Dendritic cell treated with granulocyte-macrophage colony-stimulating factor and Interleukin-4, amounts not matched to agents 40 ng/mL and 50 ng/mL, for 4 days (primary cell): ENCODE measurements at regions not wholly inside any gene's neighbourhood (a gene's known extent, or its start where the extent isn't known, plus 50 kb on each side); places are given as distances from the start of the nearest gene placed in this dataset.

ENCODE experiments used
- H3K27ac Mint-ChIP-seq: one replicate; pipeline ENCODE4 v1.8.0; 2022; ENCODE audit warnings: mild to moderate bottlenecking, mixed read lengths
- H3K27me3 Mint-ChIP-seq: one replicate; pipeline ENCODE4 v1.8.0; 2022; ENCODE audit warnings: mild to moderate bottlenecking, mixed read lengths
- H3K36me3 Mint-ChIP-seq: one replicate; pipeline ENCODE4 v1.8.0; 2022; ENCODE audit warnings: low read depth, mixed read lengths
- H3K4me1 Mint-ChIP-seq: one replicate; pipeline ENCODE4 v1.8.0; 2022; ENCODE audit warnings: low read depth, mixed read lengths
- H3K4me3 Mint-ChIP-seq: one replicate; pipeline ENCODE4 v1.8.0; 2022; ENCODE audit warnings: mild to moderate bottlenecking, moderate library complexity, mixed read lengths
- H3K9me3 Mint-ChIP-seq: one replicate; pipeline ENCODE4 v1.8.0; 2022; ENCODE audit warnings: mixed read lengths
- intact Hi-C: fragments of 100-400 bp; cut with micrococcal nuclease; formaldehyde crosslinking; loops from one replicate; pipeline ENCODE4 v1.15.0; 2022

- intact Hi-C loops = no loop called here
- peaks cover 16% of the 10 kb centered on the region for H3K27me3 Mint-ChIP-seq
- no peaks in the 10 kb centered on the region for H3K36me3 Mint-ChIP-seq
- H3K9me3 Mint-ChIP-seq = no peaks in the 10 kb centered on the region
- no peaks in the 10 kb centered on the region for H3K4me1 Mint-ChIP-seq
- no peak overlapping the region for H3K27ac Mint-ChIP-seq
- H3K4me3 Mint-ChIP-seq = no peak overlapping the region
Observed at GRCh38 chrX:110444996-110445395, 86.3 kb downstream of the RTL9 start.

GRCh38 chrX:110448459-110448858, 89.8 kb downstream of the RTL9 start:
- intact Hi-C loops = no loop called here

GRCh38 chrX:110449312-110449711, 90.7 kb downstream of the RTL9 start:
- peaks cover 13% of the 10 kb centered on the region for H3K27me3 Mint-ChIP-seq
- no peaks in the 10 kb centered on the region for H3K9me3 Mint-ChIP-seq
- no peak overlapping the region for H3K4me3 Mint-ChIP-seq
- no peaks in the 10 kb centered on the region for H3K4me1 Mint-ChIP-seq
- H3K27ac Mint-ChIP-seq = no peak overlapping the region
- intact Hi-C loops = no loop called here
- no peaks in the 10 kb centered on the region for H3K36me3 Mint-ChIP-seq

More at GRCh38 chrX:110448459-110448858, 89.8 kb downstream of the RTL9 start:
- Mint-ChIP-seq H3K4me3 (no peak overlapping the region), H3K4me1 (no peaks in the 10 kb centered on the region), H3K27me3 (peaks cover 13% of the 10 kb centered on the region), H3K9me3 (no peaks in the 10 kb centered on the region), H3K36me3 (no peaks in the 10 kb centered on the region), H3K27ac (no peak overlapping the region)

- intact Hi-C loops = loop anchor here (1.0 to 10.0 kb wide), 2 partner anchors 215 to 397 kb away; no protein-coding TSS in a partner anchor
- Mint-ChIP-seq H3K4me3 (no peak overlapping the region), H3K36me3 (no peaks in the 10 kb centered on the region), H3K9me3 (no peaks in the 10 kb centered on the region), H3K27ac (no peak overlapping the region), H3K27me3 (peaks cover 10% of the 10 kb centered on the region), H3K4me1 (no peaks in the 10 kb centered on the region)
Observed at GRCh38 chrX:110450050-110450449, 91.4 kb downstream of the RTL9 start.

GRCh38 chrX:110454336-110454735, 95.7 kb downstream of the RTL9 start:
- no peak overlapping the region for H3K27ac Mint-ChIP-seq
- no peaks in the 10 kb centered on the region for H3K36me3 Mint-ChIP-seq
- peaks cover 5% of the 10 kb centered on the region for H3K27me3 Mint-ChIP-seq
- no peaks in the 10 kb centered on the region for H3K9me3 Mint-ChIP-seq
- no peak overlapping the region for H3K4me3 Mint-ChIP-seq
- H3K4me1 Mint-ChIP-seq = no peaks in the 10 kb centered on the region
- intact Hi-C loops = loop anchor here (10.0 kb wide), 1 partner anchor 210 kb away; no protein-coding TSS in a partner anchor

GRCh38 chrX:110462957-110463356, 104.3 kb downstream of the RTL9 start:
- no peak overlapping the region for H3K4me3 Mint-ChIP-seq
- H3K36me3 Mint-ChIP-seq = no peaks in the 10 kb centered on the region
- H3K9me3 Mint-ChIP-seq = no peaks in the 10 kb centered on the region
- H3K4me1 Mint-ChIP-seq = no peaks in the 10 kb centered on the region
- H3K27ac Mint-ChIP-seq = no peak overlapping the region
- H3K27me3 Mint-ChIP-seq = peaks cover 1% of the 10 kb centered on the region
- intact Hi-C loops = no loop called here

- Mint-ChIP-seq H3K36me3 (no peaks in the 10 kb centered on the region), H3K4me3 (no peak overlapping the region), H3K9me3 (no peaks in the 10 kb centered on the region)
Observed at GRCh38 chrX:110466790-110467189, 108.1 kb downstream of the RTL9 start.

GRCh38 chrX:110472265-110472664, 113.6 kb downstream of the RTL9 start:
- no peak overlapping the region for H3K27ac Mint-ChIP-seq
- no peak overlapping the region for H3K4me3 Mint-ChIP-seq
- H3K4me1 Mint-ChIP-seq = no peaks in the 10 kb centered on the region
- intact Hi-C loops = no loop called here
- H3K9me3 Mint-ChIP-seq = no peaks in the 10 kb centered on the region
- no peaks in the 10 kb centered on the region for H3K36me3 Mint-ChIP-seq
- H3K27me3 Mint-ChIP-seq = no peaks in the 10 kb centered on the region

More at GRCh38 chrX:110466790-110467189, 108.1 kb downstream of the RTL9 start:
- no peaks in the 10 kb centered on the region for H3K4me1 Mint-ChIP-seq
- H3K27me3 Mint-ChIP-seq = no peaks in the 10 kb centered on the region
- no peak overlapping the region for H3K27ac Mint-ChIP-seq
- intact Hi-C loops = no loop called here

GRCh38 chrX:110477593-110478228, 119.1 kb downstream of the RTL9 start:
- no peak overlapping the region for H3K4me3 Mint-ChIP-seq
- H3K9me3 Mint-ChIP-seq = no peaks in the 10 kb centered on the region
- H3K4me1 Mint-ChIP-seq = no peaks in the 10 kb centered on the region
- H3K36me3 Mint-ChIP-seq = no peaks in the 10 kb centered on the region
- no peaks in the 10 kb centered on the region for H3K27me3 Mint-ChIP-seq
- H3K27ac Mint-ChIP-seq = no peak overlapping the region
- intact Hi-C loops = no loop called here

GRCh38 chrX:110491846-110492620, 133.4 kb downstream of the RTL9 start:
- intact Hi-C loops = no loop called here
- no peaks in the 10 kb centered on the region for H3K9me3 Mint-ChIP-seq
- no peaks in the 10 kb centered on the region for H3K4me1 Mint-ChIP-seq
- H3K36me3 Mint-ChIP-seq = no peaks in the 10 kb centered on the region
- H3K27ac Mint-ChIP-seq = no peak overlapping the region
- no peak overlapping the region for H3K4me3 Mint-ChIP-seq
- H3K27me3 Mint-ChIP-seq = peaks cover 1% of the 10 kb centered on the region

GRCh38 chrX:110504947-110505346, 146.3 kb downstream of the RTL9 start:
- no peaks in the 10 kb centered on the region for H3K27me3 Mint-ChIP-seq
- H3K36me3 Mint-ChIP-seq = no peaks in the 10 kb centered on the region
- H3K9me3 Mint-ChIP-seq = no peaks in the 10 kb centered on the region
- no peaks in the 10 kb centered on the region for H3K4me1 Mint-ChIP-seq
- no peak overlapping the region for H3K27ac Mint-ChIP-seq
- no peak overlapping the region for H3K4me3 Mint-ChIP-seq
- intact Hi-C loops = no loop called here

- H3K4me1 Mint-ChIP-seq = no peaks in the 10 kb centered on the region
Observed at GRCh38 chrX:110509755-110510532, 151.3 kb downstream of the RTL9 start.

GRCh38 chrX:110511238-110511637, 152.6 kb downstream of the RTL9 start:
- Mint-ChIP-seq H3K9me3 (peaks cover 11% of the 10 kb centered on the region), H3K36me3 (no peaks in the 10 kb centered on the region), H3K4me1 (no peaks in the 10 kb centered on the region), H3K4me3 (no peak overlapping the region), H3K27ac (no peak overlapping the region), H3K27me3 (no peaks in the 10 kb centered on the region)
- intact Hi-C loops = no loop called here

More at GRCh38 chrX:110509755-110510532, 151.3 kb downstream of the RTL9 start:
- H3K27me3 Mint-ChIP-seq = no peaks in the 10 kb centered on the region
- H3K36me3 Mint-ChIP-seq = no peaks in the 10 kb centered on the region
- H3K27ac Mint-ChIP-seq = no peak overlapping the region
- H3K9me3 Mint-ChIP-seq = peaks cover 11% of the 10 kb centered on the region
- intact Hi-C loops = no loop called here
- H3K4me3 Mint-ChIP-seq = no peak overlapping the region

- Mint-ChIP-seq H3K27ac (no peak overlapping the region), H3K27me3 (no peaks in the 10 kb centered on the region), H3K36me3 (no peaks in the 10 kb centered on the region), H3K4me1 (no peaks in the 10 kb centered on the region), H3K4me3 (no peak overlapping the region), H3K9me3 (peaks cover 11% of the 10 kb centered on the region)
- intact Hi-C loops = no loop called here
Observed at GRCh38 chrX:110512341-110512740, 153.7 kb downstream of the RTL9 start.
